A549 (cell line): ENCODE measurements at regions not wholly inside any gene's neighbourhood (a gene's known extent, or its start where the extent isn't known, plus 50 kb on each side); places are given as distances from the start of the nearest gene placed in this dataset.

Experiments
- CTCF ChIP-seq: fragments of >200 bp; sonication (Bioruptor Twin); formaldehyde crosslinking; IDR thresholded peaks from 3 replicates; pipeline ENCODE4 v1.5.1; 2016
- EP300 ChIP-seq, 2 experiments: fragments of >200 bp; sonication (Bioruptor Twin); formaldehyde crosslinking; IDR thresholded peaks; 2 replicates in 1 of 2; 3 replicates in 1 of 2; pipeline ENCODE4 v1.6.1; 2016 to 2017
- FOSL2 ChIP-seq, 2 experiments: fragments of 450-650 bp in 1 of 2; fragments of >200 bp in 1 of 2; sonication (Bioruptor Twin) in 1 of 2; formaldehyde crosslinking; IDR thresholded peaks; 2 replicates each; pipeline versions ENCODE4 v1.5.0 to v1.6.1; 2016 to 2020; ENCODE audit warnings: mild to moderate bottlenecking in 1 of 2, moderate library complexity in 1 of 2
- HOXA7 ChIP-seq: fragments of 250-450 bp; sonication (Bioruptor Pico); IDR thresholded peaks from 2 replicates; pipeline ENCODE4 v1.5.0; 2020; ENCODE audit warnings: mild to moderate bottlenecking, moderate library complexity
- JUN ChIP-seq, 2 experiments: fragments of >200 bp; sonication (Bioruptor Twin); formaldehyde crosslinking; IDR thresholded peaks; 2 replicates in 1 of 2; 3 replicates in 1 of 2; pipeline ENCODE4 v1.6.1; 2016 to 2017
- POLR2A ChIP-seq: IDR thresholded peaks from 2 replicates; pipeline ENCODE4 v1.6.1; 2012; ENCODE audit warnings: mild to moderate bottlenecking, low read length
- RFX5 ChIP-seq: fragments of 450-650 bp; IDR thresholded peaks from 2 replicates; pipeline ENCODE4 v1.7.1; 2014; ENCODE audit warnings: antibody characterized with exemption, mild to moderate bottlenecking, moderate library complexity

GRCh38 chr4:89588421-89588820 lies 248.5 kb downstream of the SNCA start:
- no peak for TF ChIP-seq POLR2A
- no peak for TF ChIP-seq JUN (IDR thresholded peaks at IDR 0.05)
- TF ChIP-seq CTCF: no peak
- no peak for TF ChIP-seq EP300 (IDR thresholded peaks at IDR 0.05)
- no peak for TF ChIP-seq HOXA7
- no peak for TF ChIP-seq RFX5
- no peak for TF ChIP-seq FOSL2 (IDR thresholded peaks at IDR 0.05)
- TF ChIP-seq FOSL2 (CRISPR knock-in tag; IDR thresholded peaks at IDR 0.05): no peak
